Upper lobe of left lung (tissue), 4 donors: ENCODE measurements at regions not wholly inside any gene's neighbourhood (a gene's known extent, or its start where the extent isn't known, plus 50 kb on each side); places are given as distances from the start of the nearest gene placed in this dataset.

Source experiments
- POLR2A ChIP-seq, 4 donors: fragments of 450-650 bp; IDR thresholded peaks; one replicate each; pipeline ENCODE4 v1.5.1; 2016 to 2017; ENCODE audit warnings: antibody characterized with exemption in 4 of 4, mild to moderate bottlenecking in 2 of 4
- TF ChIP-seq, protein P1 (sequence below), 6 experiments: fragments of 450-650 bp in 4 of 6; fragments of 200-600 bp in 2 of 6; sonication (generic) in 2 of 6; IDR thresholded peaks; one replicate each; pipeline ENCODE4 v1.5.1; 2016 to 2019; ENCODE audit warnings: antibody characterized with exemption in 6 of 6

DNA sequence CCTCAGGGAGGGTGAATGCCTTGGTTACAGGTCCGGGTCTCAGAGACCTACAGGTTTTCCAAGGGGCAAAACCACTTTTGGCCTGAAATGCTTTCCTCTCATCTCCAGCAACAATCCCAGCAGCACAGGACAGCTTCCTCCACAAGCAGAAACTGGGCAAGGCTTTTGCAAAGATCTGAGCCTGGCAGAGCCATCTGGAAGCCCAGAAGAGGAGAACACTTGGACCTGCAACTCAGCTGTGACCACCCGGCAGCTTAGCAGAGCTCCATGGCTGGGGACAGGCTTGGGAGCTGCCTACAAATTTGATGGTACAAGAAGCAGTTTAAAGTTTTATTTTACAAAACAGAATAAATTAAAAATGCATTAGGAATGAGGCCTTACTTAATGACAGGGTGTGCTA is 90.0 kb upstream of the KCND3 start:
- no peak for TF ChIP-seq POLR2A (IDR thresholded peaks at IDR 0.05)
- TF ChIP-seq, protein P1, sequence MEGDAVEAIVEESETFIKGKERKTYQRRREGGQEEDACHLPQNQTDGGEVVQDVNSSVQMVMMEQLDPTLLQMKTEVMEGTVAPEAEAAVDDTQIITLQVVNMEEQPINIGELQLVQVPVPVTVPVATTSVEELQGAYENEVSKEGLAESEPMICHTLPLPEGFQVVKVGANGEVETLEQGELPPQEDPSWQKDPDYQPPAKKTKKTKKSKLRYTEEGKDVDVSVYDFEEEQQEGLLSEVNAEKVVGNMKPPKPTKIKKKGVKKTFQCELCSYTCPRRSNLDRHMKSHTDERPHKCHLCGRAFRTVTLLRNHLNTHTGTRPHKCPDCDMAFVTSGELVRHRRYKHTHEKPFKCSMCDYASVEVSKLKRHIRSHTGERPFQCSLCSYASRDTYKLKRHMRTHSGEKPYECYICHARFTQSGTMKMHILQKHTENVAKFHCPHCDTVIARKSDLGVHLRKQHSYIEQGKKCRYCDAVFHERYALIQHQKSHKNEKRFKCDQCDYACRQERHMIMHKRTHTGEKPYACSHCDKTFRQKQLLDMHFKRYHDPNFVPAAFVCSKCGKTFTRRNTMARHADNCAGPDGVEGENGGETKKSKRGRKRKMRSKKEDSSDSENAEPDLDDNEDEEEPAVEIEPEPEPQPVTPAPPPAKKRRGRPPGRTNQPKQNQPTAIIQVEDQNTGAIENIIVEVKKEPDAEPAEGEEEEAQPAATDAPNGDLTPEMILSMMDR (IDR thresholded peaks at IDR 0.05): no peak
